DND-41 (cell line): ENCODE measurements at regions not wholly inside any gene's neighbourhood (a gene's known extent, or its start where the extent isn't known, plus 50 kb on each side); places are given as distances from the start of the nearest gene placed in this dataset.

ENCODE experiments used
- ATAC-seq: fragments of 200-7000 bp; cut with Tn5 transposase; 3 replicates; pipeline ENCODE4 v1.9.1; 2021; ENCODE audit warnings: low read depth; ENCODE audit not compliant: insufficient read depth
- DNase-seq: peaks from one replicate; pipeline ENCODE4 v3.0.0-alpha.2; 2020
- H2AFZ ChIP-seq: 2 replicates; pipeline ENCODE4 v1.6.0; 2012; ENCODE audit warnings: low read depth, low read length
- H3K27ac ChIP-seq: 2 replicates; pipeline ENCODE4 v1.5.1; 2012; ENCODE audit warnings: low read length, inconsistent platforms
- H3K27me3 ChIP-seq: fragments of 200-600 bp; sonication (generic); 2 replicates; pipeline ENCODE4 v1.6.0; 2012; ENCODE audit warnings: low read length, mild to moderate bottlenecking, inconsistent platforms; ENCODE audit not compliant: insufficient read depth, poor library complexity
- H3K36me3 ChIP-seq: 2 replicates; pipeline ENCODE4 v1.5.1; 2012; ENCODE audit warnings: low read length, inconsistent platforms; ENCODE audit not compliant: insufficient read depth
- H3K4me1 ChIP-seq: 2 replicates; pipeline ENCODE4 v1.5.1; 2012; ENCODE audit warnings: mild to moderate bottlenecking, low read length; ENCODE audit not compliant: insufficient read depth
- H3K4me2 ChIP-seq: 2 replicates; pipeline ENCODE4 v1.6.0; 2012; ENCODE audit warnings: mild to moderate bottlenecking, moderate library complexity, low read length, inconsistent platforms; ENCODE audit not compliant: insufficient read depth
- H3K4me3 ChIP-seq, 2 experiments: fragments of 200-600 bp in 1 of 2; shearing (Covaris generic) in 1 of 2; 2 replicates each; pipeline ENCODE4 v1.5.1; 2012 to 2016; ENCODE audit warnings: inconsistent platforms in 2 of 2, low read length in 2 of 2, mild to moderate bottlenecking in 2 of 2, low read depth in 1 of 2, moderate library complexity in 1 of 2
- H3K79me2 ChIP-seq: 2 replicates; pipeline ENCODE4 v1.6.0; 2012; ENCODE audit warnings: low read length, inconsistent platforms; ENCODE audit not compliant: insufficient read depth
- H3K9ac ChIP-seq: 2 replicates; pipeline ENCODE4 v1.6.0; 2012; ENCODE audit warnings: low read depth, mild to moderate bottlenecking, inconsistent platforms, low read length, moderate library complexity
- H3K9me3 ChIP-seq: 2 replicates; pipeline ENCODE4 v1.5.1; 2012; ENCODE audit warnings: low read length, moderate library complexity, mild to moderate bottlenecking, inconsistent platforms; ENCODE audit not compliant: insufficient read depth, severe bottlenecking
- H4K20me1 ChIP-seq: 2 replicates; pipeline ENCODE4 v1.6.0; 2012; ENCODE audit warnings: low read length; ENCODE audit not compliant: insufficient read depth
- CTCF ChIP-seq: IDR thresholded peaks from 2 replicates; pipeline ENCODE4 v1.5.1; 2012; ENCODE audit warnings: borderline replicate concordance, low read length, moderate library complexity, mild to moderate bottlenecking; ENCODE audit not compliant: poor library complexity, severe bottlenecking; ENCODE audit errors: extremely low read depth
- EZH2 ChIP-seq: IDR thresholded peaks from 3 replicates; pipeline ENCODE4 v1.6.1; 2012; ENCODE audit warnings: borderline replicate concordance, low read depth, mild to moderate bottlenecking, moderate library complexity, low read length, inconsistent platforms; ENCODE audit not compliant: severe bottlenecking

GRCh38 chr21:16533692-16534407 lies 804.1 kb downstream of the USP25 start:
- Histone ChIP-seq H3K9ac (no peak overlapping the region), H3K4me1 (no peaks in the 10 kb centered on the region), H3K4me3 (no peak overlapping the region), H3K9me3 (no peaks in the 10 kb centered on the region), H3K79me2 (no peaks in the 10 kb centered on the region), H4K20me1 (no peaks in the 10 kb centered on the region), H2AFZ (no peak overlapping the region), H3K27ac (no peak overlapping the region), H3K27me3 (no peaks in the 10 kb centered on the region), H3K4me2 (no peak overlapping the region), H3K36me3 (no peaks in the 10 kb centered on the region)
- no peak for ATAC-seq
- TF ChIP-seq CTCF, result no peak
- TF ChIP-seq EZH2, result no peak
- DNase-seq, result no peak

- no peak for ATAC-seq
- Histone ChIP-seq H2AFZ (no peak overlapping the region), H3K9me3 (no peaks in the 10 kb centered on the region)
Observed at GRCh38 chr21:16534408-16535101, 804.8 kb downstream of the USP25 start.

GRCh38 chr21:16535102-16535422 lies 805.3 kb downstream of the USP25 start:
- TF ChIP-seq EZH2, result no peak
- no peak for TF ChIP-seq CTCF
- no peaks in the 10 kb centered on the region for H3K4me1 ChIP-seq
- H4K20me1 ChIP-seq, result no peaks in the 10 kb centered on the region
- no peaks in the 10 kb centered on the region for H3K79me2 ChIP-seq
- no peak overlapping the region for H3K9ac ChIP-seq
- H3K4me2 ChIP-seq, result no peak overlapping the region
- no peak overlapping the region for H2AFZ ChIP-seq
- H3K9me3 ChIP-seq, result no peaks in the 10 kb centered on the region
- H3K4me3 ChIP-seq, result no peak overlapping the region
- DNase-seq (no peak), ATAC-seq (no peak)
- H3K36me3 ChIP-seq, result no peaks in the 10 kb centered on the region
- no peaks in the 10 kb centered on the region for H3K27me3 ChIP-seq
- no peak overlapping the region for H3K27ac ChIP-seq

More at GRCh38 chr21:16534408-16535101, 804.8 kb downstream of the USP25 start:
- Histone ChIP-seq H3K4me2 (no peak overlapping the region), H3K27ac (no peak overlapping the region), H3K9ac (no peak overlapping the region), H3K4me1 (no peaks in the 10 kb centered on the region), H4K20me1 (no peaks in the 10 kb centered on the region), H3K4me3 (no peak overlapping the region), H3K79me2 (no peaks in the 10 kb centered on the region), H3K36me3 (no peaks in the 10 kb centered on the region), H3K27me3 (no peaks in the 10 kb centered on the region)
- no peak for TF ChIP-seq CTCF
- TF ChIP-seq EZH2, result no peak
- no peak for DNase-seq
